ENCODE measurements at regions not wholly inside any gene's neighbourhood (a gene's known extent, or its start where the extent isn't known, plus 50 kb on each side); places are given as distances from the start of the nearest gene placed in this dataset.

- no peak for TF ChIP-seq CTCF (IDR thresholded peaks at IDR 0.05)
- DNase-seq (no peak), ATAC-seq (ENCODE audit: low read depth) (no peak)
- CTCF ChIA-PET, result interaction anchor here (0.8 to 1.1 kb wide), 3 partner anchors 356 to 1018 kb away, joined by 3 to 5 read pairs (median 4); no protein-coding TSS in a partner anchor
- intact Hi-C loops (cut with micrococcal nuclease), result loop anchor here (10.0 kb wide), 1 partner anchor 1458 kb away; no protein-coding TSS in a partner anchor
- no peak overlapping the region for H3K4me3 Mint-ChIP-seq
- H3K27ac Mint-ChIP-seq, result no peak overlapping the region
- POLR2A ChIA-PET, result no interaction called here
- peaks cover 5% of the 10 kb centered on the region for H3K4me1 Mint-ChIP-seq
- H3K27me3 Mint-ChIP-seq, result peaks cover 6% of the 10 kb centered on the region
- no peaks in the 10 kb centered on the region for H3K36me3 Mint-ChIP-seq (ENCODE audit: low read depth)
- no peaks in the 10 kb centered on the region for H3K9me3 Mint-ChIP-seq
Observed at GRCh38 chr18:24877066-24877465, 416.6 kb downstream of the HRH4 start.

- H3K9me3 Mint-ChIP-seq, result no peaks in the 10 kb centered on the region
- no peaks in the 10 kb centered on the region for H3K36me3 Mint-ChIP-seq (ENCODE audit: low read depth)
- H3K27me3 Mint-ChIP-seq, result peaks cover 6% of the 10 kb centered on the region
- DNase-seq (no peak), ATAC-seq (ENCODE audit: low read depth) (no peak)
- H3K4me3 Mint-ChIP-seq, result no peak overlapping the region
- no peak for TF ChIP-seq CTCF (IDR thresholded peaks at IDR 0.05)
- no peak overlapping the region for H3K27ac Mint-ChIP-seq
- ChIA-PET POLR2A (no interaction called here), CTCF (interaction anchor here (0.8 to 1.1 kb wide), 3 partner anchors 355 to 1018 kb away, joined by 3 to 5 read pairs (median 4); no protein-coding TSS in a partner anchor)
- peaks cover 5% of the 10 kb centered on the region for H3K4me1 Mint-ChIP-seq
- intact Hi-C loops (cut with micrococcal nuclease), result loop anchor here (10.0 kb wide), 1 partner anchor 1457 kb away; no protein-coding TSS in a partner anchor
Observed at GRCh38 chr18:24877546-24877945, 417.1 kb downstream of the HRH4 start.

GRCh38 chr18:24878289-24878688, 417.9 kb downstream of the HRH4 start:
- H3K4me3 Mint-ChIP-seq, result no peak overlapping the region
- DNase-seq, result no peak
- H3K27me3 Mint-ChIP-seq, result peaks cover 6% of the 10 kb centered on the region
- ChIA-PET CTCF (interaction anchor here (1.0 kb wide), 1 partner anchor 13 kb away, joined by 3 read pairs; no protein-coding TSS in a partner anchor), POLR2A (no interaction called here)
- no peak overlapping the region for H3K27ac Mint-ChIP-seq
- intact Hi-C loops (cut with micrococcal nuclease), result loop anchor here (1.0 to 10.0 kb wide), 6 partner anchors 184 to 1457 kb away; partner anchors contain the start of gene ZNF521
- TF ChIP-seq CTCF (IDR thresholded peaks at IDR 0.05), result no peak
- no peaks in the 10 kb centered on the region for H3K36me3 Mint-ChIP-seq (ENCODE audit: low read depth)
- H3K4me1 Mint-ChIP-seq, result peaks cover 5% of the 10 kb centered on the region
- no peaks in the 10 kb centered on the region for H3K9me3 Mint-ChIP-seq
- no peak for ATAC-seq (ENCODE audit: low read depth)

- Mint-ChIP-seq H3K27me3 (no peaks in the 10 kb centered on the region), H3K4me1 (no peaks in the 10 kb centered on the region), H3K4me3 (no peak overlapping the region), H3K9me3 (no peaks in the 10 kb centered on the region), H3K27ac (no peak overlapping the region), H3K36me3 (ENCODE audit: low read depth) (no peaks in the 10 kb centered on the region)
- intact Hi-C loops (cut with micrococcal nuclease), result no loop called here
- CTCF ChIA-PET, result no interaction called here
- DNase-seq, result no peak
- no peak for ATAC-seq (ENCODE audit: low read depth)
- no peak for TF ChIP-seq CTCF (IDR thresholded peaks at IDR 0.05)
- POLR2A ChIA-PET, result no interaction called here
Observed at GRCh38 chr18:24885276-24885675, 424.8 kb downstream of the HRH4 start.

GRCh38 chr18:24894880-24895279, 434.4 kb downstream of the HRH4 start:
- ChIA-PET CTCF (no interaction called here), POLR2A (no interaction called here)
- Mint-ChIP-seq H3K36me3 (ENCODE audit: low read depth) (no peaks in the 10 kb centered on the region), H3K4me3 (no peak overlapping the region), H3K9me3 (peaks cover under 1% of the 10 kb centered on the region), H3K27ac (no peak overlapping the region), H3K27me3 (peaks cover 5% of the 10 kb centered on the region), H3K4me1 (no peaks in the 10 kb centered on the region)
- no peak for TF ChIP-seq CTCF (IDR thresholded peaks at IDR 0.05)
- ATAC-seq (ENCODE audit: low read depth) (no peak), DNase-seq (no peak)
- intact Hi-C loops (cut with micrococcal nuclease), result no loop called here

All from activated B cell treated with CpG ODN at 0.5 μM for 24 hours (primary cell).